Suprapubic skin (tissue), 3 donors: ENCODE measurements at regions not wholly inside any gene's neighbourhood (a gene's known extent, or its start where the extent isn't known, plus 50 kb on each side); places are given as distances from the start of the nearest gene placed in this dataset.

ENCODE experiments used
- CTCF ChIP-seq, 2 donors: fragments of 200-600 bp in 1 of 2; fragments of 450-650 bp in 1 of 2; sonication (generic) in 1 of 2; IDR thresholded peaks; one replicate each; pipeline ENCODE4 v1.5.1; 2016 to 2019; ENCODE audit warnings: antibody characterized with exemption in 2 of 2, mild to moderate bottlenecking in 1 of 2, moderate library complexity in 1 of 2
- POLR2A ChIP-seq, 2 donors: fragments of 450-650 bp; IDR thresholded peaks; one replicate each; pipeline ENCODE4 v1.6.1; 2017; ENCODE audit warnings: antibody characterized with exemption in 2 of 2, mild to moderate bottlenecking in 2 of 2, moderate library complexity in 2 of 2

GRCh38 chr4:36900446-36900987 is 344.0 kb upstream of the NWD2 start:
- TF ChIP-seq CTCF (IDR thresholded peaks at IDR 0.05) (no peak), POLR2A (IDR thresholded peaks at IDR 0.05) (no peak)
